GM12878 (cell line): ENCODE measurements at regions not wholly inside any gene's neighbourhood (a gene's known extent, or its start where the extent isn't known, plus 50 kb on each side); places are given as distances from the start of the nearest gene placed in this dataset.

Source experiments
- ATAC-seq: fragments of 200-7000 bp; cut with Tn5 transposase; 3 replicates; pipeline ENCODE4 v1.9.1; 2020; ENCODE audit warnings: mild to moderate bottlenecking, moderate library complexity
- BruUV-seq: library from RNA; stranded (reverse); fragments of 400-500 nt; replicated peaks from 2 replicates; lab custom pipeline; 2021; lab: Mats Ljungman, UMichigan
- CTCF ChIA-PET: fragments of 300-600 bp; sonication (Branson Sonifier 250); formaldehyde crosslinking; extraction: SDS; loops from one replicate; lab custom pipeline; 2021; ENCODE audit warnings: inconsistent platforms; lab: Yijun Ruan, JAX
- POLR2A ChIA-PET: fragments of 350-600 bp; formaldehyde crosslinking; extraction: SDS; loops from one replicate; lab custom pipeline; 2021; ENCODE audit warnings: inconsistent platforms; lab: Charles Lee
- RAD21 ChIA-PET: fragments of 300-600 bp; sonication (Branson Sonifier 250); formaldehyde crosslinking; loops from one replicate; lab custom pipeline; 2023; ENCODE audit warnings: antibody characterized with exemption; ENCODE audit not compliant: unreplicated experiment; lab: Charles Lee
- SMC1A ChIA-PET: fragments of 300-600 bp; sonication (Branson Sonifier 250); formaldehyde crosslinking; loops from one replicate; lab custom pipeline; 2023; ENCODE audit not compliant: unreplicated experiment, uncharacterized antibody; lab: Charles Lee
- DNase-seq: peaks from one replicate; pipeline ENCODE4 v3.0.0-alpha.2; 2011; ENCODE audit warnings: low read depth, low spot score
- FAIRE-seq: peaks from 3 replicates; lab custom pipeline; 2011; peaks lifted over from hg19 to GRCh38; lab: Jason Lieb, UNC
- H2AFZ ChIP-seq: 2 replicates; pipeline ENCODE4 v1.6.0; 2011; ENCODE audit warnings: low read depth, low read length, control low read depth; ENCODE audit not compliant: control insufficient read depth
- H3K27ac ChIP-seq: 2 replicates; pipeline ENCODE4 v1.5.1; 2011; ENCODE audit warnings: control low read depth; ENCODE audit not compliant: control insufficient read depth, insufficient read depth
- H3K27me3 ChIP-seq, 2 experiments: replicated peaks in 1 of 2; 2 replicates each; pipeline versions ENCODE4 v1.6.0 to v1.6.1; 2011; ENCODE audit warnings: low read length in 1 of 2; ENCODE audit not compliant: control insufficient read depth in 2 of 2, insufficient read depth in 2 of 2
- H3K36me3 ChIP-seq, 2 experiments: 2 replicates each; pipeline ENCODE4 v1.5.1; 2011; ENCODE audit warnings: low read length in 1 of 2; ENCODE audit not compliant: control insufficient read depth in 2 of 2, insufficient read depth in 2 of 2
- H3K4me1 ChIP-seq: 2 replicates; pipeline ENCODE4 v1.6.1; 2011; ENCODE audit warnings: mild to moderate bottlenecking, low read length, moderate library complexity, mixed read lengths; ENCODE audit not compliant: control insufficient read depth, insufficient read depth
- H3K4me2 ChIP-seq: 2 replicates; pipeline ENCODE4 v1.6.0; 2011; ENCODE audit warnings: control low read depth; ENCODE audit not compliant: control insufficient read depth, insufficient read depth
- H3K4me3 ChIP-seq: fragments of 200-600 bp; sonication (generic); 2 replicates; pipeline ENCODE4 v1.5.1; 2016
- H3K79me2 ChIP-seq: 2 replicates; pipeline ENCODE4 v1.6.0; 2011; ENCODE audit warnings: low read length; ENCODE audit not compliant: control insufficient read depth, insufficient read depth
- H3K9ac ChIP-seq: 2 replicates; pipeline ENCODE4 v1.8.0; 2011; ENCODE audit warnings: low read length, control low read depth, mixed read lengths; ENCODE audit not compliant: control insufficient read depth, insufficient read depth
- H3K9me3 ChIP-seq: replicated peaks from 3 replicates; pipeline ENCODE4 v1.5.1; 2011; ENCODE audit warnings: mild to moderate bottlenecking, low read length; ENCODE audit not compliant: control insufficient read depth, insufficient read depth
- H4K20me1 ChIP-seq: 2 replicates; pipeline ENCODE4 v1.6.0; 2011; ENCODE audit not compliant: control insufficient read depth, insufficient read depth
- CEBPB ChIP-seq, 2 experiments: fragments of 150-350 bp in 1 of 2; IDR thresholded peaks; 2 replicates each; pipeline ENCODE4 v1.6.1; 2012 to 2014; ENCODE audit warnings: low read depth in 2 of 2, low read length in 2 of 2, borderline replicate concordance in 1 of 2, inconsistent platforms in 1 of 2
- DPF2 ChIP-seq: fragments of 450-650 bp; IDR thresholded peaks from 2 replicates; pipeline ENCODE4 v1.6.1; 2017; ENCODE audit warnings: mild to moderate bottlenecking
- E2F4 ChIP-seq: IDR thresholded peaks from 2 replicates; pipeline ENCODE4 v1.6.1; 2012; ENCODE audit warnings: low read depth, low read length, improper control_type of control experiment
- IRF5 ChIP-seq: fragments of 450-650 bp; IDR thresholded peaks from 2 replicates; pipeline ENCODE4 v1.6.1; 2017; ENCODE audit warnings: borderline replicate concordance
- KLF5 ChIP-seq: fragments of 450-650 bp; IDR thresholded peaks from 2 replicates; pipeline ENCODE4 v1.6.1; 2014; ENCODE audit warnings: mild to moderate bottlenecking; ENCODE audit not compliant: partially characterized antibody
- MLLT1 ChIP-seq: fragments of 450-650 bp; IDR thresholded peaks from 2 replicates; pipeline ENCODE4 v1.6.1; 2016; ENCODE audit warnings: mild to moderate bottlenecking
- MTA3 ChIP-seq: IDR thresholded peaks from 2 replicates; pipeline ENCODE4 v1.6.1; 2012; ENCODE audit warnings: low read length, inconsistent platforms, borderline replicate concordance
- PAX5 ChIP-seq: IDR thresholded peaks from 2 replicates; pipeline ENCODE4 v1.6.1; 2011; ENCODE audit warnings: low read depth, low read length, borderline replicate concordance
- POLR2AphosphoS2 ChIP-seq: IDR thresholded peaks from 2 replicates; pipeline ENCODE4 v1.6.1; 2011; ENCODE audit warnings: low read depth, mild to moderate bottlenecking, low read length, improper control_type of control experiment, moderate library complexity
- RAD21 ChIP-seq: IDR thresholded peaks from 2 replicates; pipeline ENCODE4 v1.6.1; 2011; ENCODE audit warnings: mild to moderate bottlenecking, low read depth, low read length, moderate library complexity; ENCODE audit not compliant: insufficient read depth
- SMAD1 ChIP-seq: fragments of 450-650 bp; IDR thresholded peaks from 2 replicates; pipeline ENCODE4 v1.6.1; 2018; ENCODE audit warnings: mild to moderate bottlenecking, low read depth; ENCODE audit not compliant: partially characterized antibody
- SMAD5 ChIP-seq: IDR thresholded peaks from 2 replicates; pipeline ENCODE4 v1.6.1; 2016; ENCODE audit warnings: antibody characterized with exemption, low read depth
- TAF1 ChIP-seq: IDR thresholded peaks from 2 replicates; pipeline ENCODE4 v1.6.1; 2011; ENCODE audit warnings: mild to moderate bottlenecking, low read depth, low read length, borderline replicate concordance
- WGBS: methylation state at CpG from one replicate; pipeline ENCODE4 v1.1.6; 2016; ENCODE audit warnings: low lambda C conversion rate; ENCODE audit not compliant: insufficient replicate concordance, insufficient coverage; ENCODE audit errors: missing lambda C conversion rate; 5-methylcytosine and 5-hydroxymethylcytosine counted together
- in situ Hi-C: fragments of 300-500 bp; cut with MboI; formaldehyde crosslinking; loops from 9 replicates; pipeline ENCODE4 v1.14.3; 2018; ENCODE audit warnings: mixed read lengths
- intact Hi-C: fragments of 100-400 bp; cut with micrococcal nuclease; formaldehyde crosslinking; loops from one replicate; pipeline ENCODE4 v1.14.2; 2022; ENCODE audit not compliant: unreplicated experiment

- WGBS: 14% methylated on average over 2 of the region's 2 CpGs
- intact Hi-C loops (no loop called here), in situ Hi-C loops (no loop called here)
- Histone ChIP-seq H3K4me1 (no peaks in the 10 kb centered on the region), H3K4me2 (no peak overlapping the region), H3K9ac (no peak overlapping the region), H3K4me3 (no peak overlapping the region), H3K79me2 (no peaks in the 10 kb centered on the region), H3K27ac (no peak overlapping the region), H4K20me1 (no peaks in the 10 kb centered on the region), H2AFZ (no peak overlapping the region), H3K36me3 (no peaks in the 10 kb centered on the region), H3K27me3 (peaks cover 2 to 3% of the 10 kb centered on the region in 2 experiments; a peak in 2 of 4 replicates), H3K9me3 (no peaks in the 10 kb centered on the region)
- no peak for TF ChIP-seq SMAD1
- no peak for TF ChIP-seq TAF1
- TF ChIP-seq IRF5: no peak
- TF ChIP-seq MTA3: no peak
- TF ChIP-seq MLLT1: no peak
- TF ChIP-seq DPF2: no peak
- no peak for TF ChIP-seq SMAD5
- no peak for TF ChIP-seq RAD21
- TF ChIP-seq PAX5: no peak
- no peak for TF ChIP-seq KLF5
- no peak for TF ChIP-seq E2F4
- no peak for TF ChIP-seq POLR2AphosphoS2
- TF ChIP-seq CEBPB (IDR thresholded peaks at IDR 0.05; ENCODE audit: borderline replicate concordance in 1 of 2, low read depth in 2 of 2, low read length in 2 of 2): no peak
- ChIA-PET POLR2A (no interaction called here), RAD21 (interaction anchor here (1.5 kb wide), 1 partner anchor 255 kb away, joined by 3 read pairs; no protein-coding TSS in a partner anchor), SMC1A (interaction anchor here (1.2 kb wide), 1 partner anchor 30 kb away, joined by 3 read pairs; no protein-coding TSS in a partner anchor), CTCF (interaction anchor here (0.7 to 1.2 kb wide), 3 partner anchors 12 to 89 kb away, joined by 3 read pairs; no protein-coding TSS in a partner anchor)
- no peak for ATAC-seq
- DNase-seq: no peak
- no TSS peak for BruUV-seq
- FAIRE-seq: no peak
These were observed 116.6 kb downstream of the SLC4A3 start for GRCh38 chr2:219744066-219744465.
